ENCODE measurements at regions not wholly inside any gene's neighbourhood (a gene's known extent, or its start where the extent isn't known, plus 50 kb on each side); places are given as distances from the start of the nearest gene placed in this dataset.
A peak's percentile ranks its signal among the peaks of the same experiment; 100 is the strongest.
"Not testable (repeated sequence)": the region's sequence is repeated elsewhere in the genome, so short reads cannot be mapped to it uniquely, and the experiment has no call there.

DNA sequence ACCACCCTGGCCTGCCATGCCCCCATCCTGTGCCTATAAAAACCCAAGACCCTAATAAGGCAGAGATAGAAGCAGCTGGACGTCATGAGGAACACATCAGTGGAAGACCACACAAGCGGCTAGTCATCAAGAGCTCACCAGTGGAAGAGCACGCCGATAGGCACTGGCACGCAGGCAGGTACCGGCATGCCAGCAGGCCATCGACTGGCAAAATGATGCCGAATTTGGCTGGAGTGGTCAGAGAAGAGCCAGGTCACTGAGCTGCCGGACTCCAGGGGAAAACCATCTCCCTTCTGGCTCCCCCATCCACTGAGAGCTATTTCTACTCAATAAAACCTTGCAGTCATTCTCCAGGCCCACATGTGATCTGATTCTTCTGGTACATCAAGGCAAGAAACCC is 227.6 kb upstream of the EXOC2 start:
- DNase-seq, result no peak

DNA sequence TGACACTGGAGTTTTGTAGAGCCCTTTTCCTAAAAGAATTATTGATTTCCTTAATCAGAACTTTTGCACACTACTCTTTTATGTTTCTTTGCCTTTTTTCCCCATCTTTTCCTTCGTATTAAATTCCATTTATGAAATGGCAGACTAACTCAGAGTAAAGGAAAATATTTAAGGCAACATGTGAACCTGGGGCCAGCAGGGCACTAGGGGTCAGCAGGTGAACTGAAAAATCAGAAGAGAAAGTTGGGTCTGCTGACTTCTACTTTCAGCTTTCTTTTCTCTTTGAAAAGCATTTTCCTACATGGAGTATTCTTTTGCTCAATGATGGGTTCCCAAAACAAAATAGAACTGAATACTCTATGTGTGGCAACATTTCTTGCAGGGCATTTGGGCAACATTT is 226.6 kb upstream of the EXOC2 start:
- no peak for DNase-seq

DNA sequence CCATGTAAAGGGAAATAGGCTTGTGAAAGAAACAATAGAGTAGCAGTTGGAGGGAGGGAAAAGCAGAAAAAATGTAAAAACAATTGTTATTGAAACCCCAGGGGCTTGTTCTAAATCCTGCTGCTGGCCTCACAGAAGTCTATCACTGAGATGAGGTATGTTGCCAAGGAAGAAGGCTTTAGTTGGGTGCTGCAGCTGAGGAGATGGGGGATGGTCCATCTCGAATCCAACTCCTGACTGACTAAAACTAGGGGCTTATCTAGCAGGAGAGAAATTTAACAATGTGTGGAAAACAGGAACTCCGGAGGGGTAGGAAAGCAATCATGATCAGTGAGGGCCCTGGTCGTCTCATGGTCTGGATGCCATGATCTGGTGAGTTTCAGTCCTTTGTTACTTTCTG is 225.0 kb upstream of the EXOC2 start:
- DNase-seq, result no peak

DNA sequence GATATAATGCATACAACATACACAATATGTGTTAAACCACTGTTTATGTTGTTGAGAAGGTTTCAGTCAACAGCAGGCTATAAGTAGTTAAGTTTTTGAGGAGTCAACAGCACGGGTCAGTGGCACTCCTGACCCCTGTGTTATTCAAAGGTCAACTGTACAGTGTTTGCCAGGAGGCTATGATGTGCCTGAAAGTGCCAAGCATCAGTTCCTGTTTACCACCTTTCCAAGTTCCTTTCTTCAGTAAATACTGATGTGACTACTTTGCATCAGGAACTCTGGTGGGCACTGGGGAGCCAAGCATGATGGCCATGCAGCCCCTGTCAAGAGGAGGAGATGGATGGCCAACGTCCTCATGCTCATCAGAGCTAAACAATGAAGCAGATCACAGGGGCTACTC is 224.4 kb upstream of the EXOC2 start:
- no peak for DNase-seq

DNA sequence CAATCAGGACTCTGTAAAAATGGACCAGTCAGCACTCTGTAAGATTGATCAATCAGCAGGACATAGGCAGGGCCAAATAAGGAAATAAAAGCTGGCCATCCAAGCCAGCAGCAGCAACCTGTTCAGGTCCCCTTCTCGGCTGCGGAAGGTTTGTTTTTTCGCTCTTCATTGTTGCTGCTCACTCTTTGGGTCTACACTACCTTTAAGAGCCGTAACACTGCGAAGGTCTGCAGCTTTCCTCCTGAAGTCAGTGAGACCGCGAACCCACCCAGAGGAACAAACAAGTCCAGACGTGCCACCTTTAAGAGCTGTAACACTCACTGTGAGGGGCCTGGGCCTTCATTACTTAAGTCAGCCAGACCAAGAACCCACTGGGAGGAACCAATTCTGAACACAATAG is 223.2 kb upstream of the EXOC2 start:
- DNase-seq, result no peak

DNA sequence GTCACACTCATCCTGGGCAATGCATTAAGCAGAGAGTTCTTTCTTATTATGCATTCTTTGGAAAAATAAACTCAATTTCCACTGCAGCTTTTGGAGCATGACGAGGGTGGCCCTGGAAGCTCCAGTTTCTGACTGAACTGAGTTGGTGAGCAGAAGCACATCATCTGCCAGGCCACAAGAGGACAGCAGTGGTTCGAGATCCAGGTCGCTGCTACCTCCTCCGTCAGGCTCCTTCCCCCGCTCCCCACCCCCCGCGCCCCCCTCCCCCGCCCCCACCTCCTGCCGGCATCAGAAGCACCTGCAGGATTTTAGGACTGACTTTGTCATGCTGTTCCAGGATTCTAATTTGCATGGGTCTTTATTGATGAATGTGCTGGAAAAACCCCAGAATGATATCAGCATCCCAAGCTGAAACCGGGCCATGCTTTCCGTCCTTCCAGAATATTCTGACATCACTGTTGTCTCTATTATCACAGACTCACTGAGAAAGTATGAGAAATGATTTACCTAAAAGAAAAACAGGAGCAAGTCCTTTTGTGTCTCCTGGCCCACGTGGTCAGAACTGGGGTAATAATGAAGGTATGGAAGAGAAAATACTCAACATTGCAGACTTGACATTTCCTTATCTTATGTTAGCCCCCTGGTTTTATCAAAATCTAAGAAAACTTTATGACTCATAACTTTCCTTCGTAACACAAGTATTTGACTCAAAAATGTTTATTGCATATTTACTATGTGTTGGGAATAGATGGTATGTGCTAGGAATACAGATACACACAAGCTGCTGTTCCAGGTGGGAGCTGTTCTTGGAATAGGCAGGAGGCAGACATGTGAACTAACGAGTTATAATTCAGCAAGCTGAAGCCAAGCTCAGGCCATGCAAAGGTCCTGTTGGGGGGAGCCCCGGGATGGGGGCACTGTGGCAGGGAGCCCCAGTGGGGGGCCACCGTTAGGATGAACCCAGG is 220.2 kb upstream of the EXOC2 start:
- no peak for DNase-seq

GRCh38 chr6:907928-908327 is 215.0 kb upstream of the EXOC2 start:
- DNase-seq, result no peak

DNA sequence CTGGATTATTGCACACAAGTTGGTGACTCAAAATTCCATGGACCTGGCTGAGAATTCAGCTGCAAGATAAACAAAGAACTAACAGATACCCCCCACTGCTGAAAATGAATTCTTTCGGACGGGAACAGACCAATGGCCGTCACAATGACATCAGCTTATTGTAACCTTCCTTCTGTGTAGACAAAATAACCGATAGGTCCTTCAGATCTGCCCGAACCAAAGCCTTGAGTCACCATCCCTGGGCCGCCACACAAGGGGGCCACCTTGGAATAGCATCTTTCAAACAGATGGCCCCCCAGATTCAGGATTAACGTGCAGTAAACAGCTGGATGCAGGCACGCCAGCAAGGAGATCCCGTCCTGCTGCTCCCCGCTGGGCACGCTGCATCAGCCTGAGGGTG is 214.0 kb upstream of the EXOC2 start:
- no peak for DNase-seq

DNA sequence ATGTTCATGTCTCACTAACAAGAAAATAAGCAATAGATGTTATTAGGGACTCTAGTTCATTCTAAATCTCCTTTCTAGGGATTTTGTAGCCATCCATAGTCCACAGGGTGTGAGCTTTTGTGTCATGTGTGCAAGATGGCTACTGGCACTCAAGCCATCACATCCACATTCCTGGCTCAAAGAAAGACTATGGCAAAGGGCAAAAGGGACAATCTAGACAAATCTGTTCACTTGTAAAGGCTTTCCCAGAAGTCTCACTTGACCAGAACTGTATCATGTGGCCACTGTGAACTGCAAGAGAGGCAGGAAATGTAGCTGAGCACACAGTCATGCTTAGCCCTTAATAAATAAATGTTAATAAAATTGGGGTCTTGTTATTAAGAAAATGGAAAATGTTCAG is 212.6 kb upstream of the EXOC2 start:
- no peak for DNase-seq

GRCh38 chr6:904994-905393 is 212.1 kb upstream of the EXOC2 start:
- no peak for DNase-seq

GRCh38 chr6:903761-904160 is 210.8 kb upstream of the EXOC2 start:
- no peak for DNase-seq

DNA sequence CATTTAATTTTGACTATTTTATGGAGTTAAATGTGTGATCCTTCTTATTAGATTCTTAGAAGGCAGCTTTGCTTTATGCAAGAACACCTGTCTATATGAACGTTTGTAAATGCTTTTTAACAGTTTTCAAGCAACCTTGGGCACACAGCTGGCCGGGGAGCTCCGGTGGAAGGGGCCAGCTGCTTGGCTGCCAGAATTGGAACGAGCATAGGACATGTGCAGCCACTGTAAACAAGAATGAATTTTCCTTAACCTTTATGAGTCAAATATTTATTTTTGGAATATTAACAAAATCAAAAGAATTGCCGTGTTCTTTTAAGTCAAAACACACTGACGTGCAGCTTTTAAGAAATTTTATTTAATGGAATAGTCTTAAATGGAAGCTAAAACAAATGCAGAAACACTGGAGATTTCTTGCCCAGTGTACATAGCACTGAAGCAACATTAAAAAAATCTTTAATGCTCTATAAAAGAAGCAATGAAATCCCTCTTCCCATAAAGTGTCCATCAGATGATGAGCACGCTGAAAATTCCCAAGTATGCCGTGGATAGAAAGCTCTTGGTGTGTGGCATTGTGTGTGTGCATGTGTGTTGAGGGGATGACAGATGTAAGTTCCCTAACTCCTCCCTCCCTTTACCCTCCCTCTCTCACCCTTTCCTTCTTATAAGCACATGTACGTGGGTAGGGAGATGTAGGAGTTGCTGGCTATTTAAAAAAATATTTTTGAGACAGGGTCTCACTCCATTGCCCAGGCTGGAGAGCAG is 208.9 kb upstream of the EXOC2 start:
- DNase-seq, result no peak

DNA sequence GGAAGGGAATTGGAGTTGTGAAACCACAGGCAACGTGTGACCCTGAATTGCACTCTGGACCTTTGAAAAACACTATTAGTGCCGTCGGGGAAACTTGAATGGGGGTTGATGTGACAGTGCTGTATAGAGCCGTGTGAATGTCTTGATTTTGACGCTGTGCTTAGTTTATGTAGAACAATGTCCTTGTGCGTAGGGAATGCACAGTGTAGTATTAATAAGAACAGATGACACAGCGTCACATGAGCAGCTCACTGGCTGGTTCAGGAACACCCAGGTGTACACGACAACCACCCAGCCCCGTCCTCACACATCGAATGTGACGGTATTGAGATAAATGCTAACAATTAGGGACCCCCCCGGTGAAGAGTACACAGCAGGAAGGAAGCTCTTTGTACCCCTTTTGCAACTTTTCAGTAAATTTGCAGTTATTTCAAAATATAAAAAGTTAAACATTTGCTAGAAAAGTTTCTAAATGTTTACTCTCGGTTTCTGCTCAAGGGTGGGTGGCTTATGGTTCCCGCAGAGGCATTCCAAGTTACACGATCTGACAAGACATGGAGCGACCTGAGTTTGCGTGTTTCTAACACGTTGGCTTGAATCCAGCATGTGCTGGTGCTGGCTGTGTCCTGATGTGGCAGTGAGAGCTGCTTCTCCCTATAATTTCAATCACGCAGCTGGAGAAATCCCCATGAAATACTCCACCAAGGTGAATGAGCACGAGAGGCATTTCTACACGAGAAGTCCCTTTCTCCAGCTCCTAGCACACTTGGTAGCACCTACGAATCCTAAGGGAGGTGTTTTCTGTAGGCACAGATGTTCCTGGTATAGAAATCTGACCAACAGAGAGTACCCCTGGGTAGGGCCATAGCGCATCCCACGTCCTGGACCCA is 208.0 kb upstream of the EXOC2 start:
- no peak for DNase-seq

DNA sequence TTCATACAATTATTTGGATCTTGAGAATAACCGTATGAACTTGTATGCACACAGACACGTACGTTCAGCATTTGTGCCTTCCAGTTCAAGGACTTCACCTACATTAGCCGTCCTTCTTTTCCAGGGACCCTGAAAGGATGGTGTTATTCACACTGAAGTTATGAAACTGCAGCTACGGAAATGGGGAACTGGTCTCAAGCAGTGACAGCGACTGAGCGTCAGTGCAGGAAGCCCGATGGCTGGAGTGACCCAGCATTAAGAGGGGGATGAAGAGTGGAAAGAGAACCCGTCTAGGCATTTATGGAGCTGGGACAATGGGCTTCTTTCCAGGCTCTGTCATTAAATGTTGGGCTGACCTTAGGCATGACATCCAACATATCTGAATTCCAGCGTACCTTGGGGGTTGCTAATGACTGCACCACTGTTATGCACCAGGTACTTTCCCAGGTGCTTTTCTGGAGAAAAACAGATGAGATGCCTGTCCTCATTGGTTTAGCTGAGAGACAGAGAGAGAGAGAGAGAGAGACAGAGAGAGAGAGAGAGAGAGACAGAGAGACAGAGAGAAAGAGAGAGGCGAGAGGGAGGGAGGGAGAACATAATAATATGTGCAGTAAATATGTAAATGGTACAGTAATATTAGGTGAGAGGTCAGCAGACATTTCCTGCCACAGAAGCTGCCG is 204.7 kb upstream of the EXOC2 start:
- DNase-seq, result peak in 1 of 2 donors; percentile 4

DNA sequence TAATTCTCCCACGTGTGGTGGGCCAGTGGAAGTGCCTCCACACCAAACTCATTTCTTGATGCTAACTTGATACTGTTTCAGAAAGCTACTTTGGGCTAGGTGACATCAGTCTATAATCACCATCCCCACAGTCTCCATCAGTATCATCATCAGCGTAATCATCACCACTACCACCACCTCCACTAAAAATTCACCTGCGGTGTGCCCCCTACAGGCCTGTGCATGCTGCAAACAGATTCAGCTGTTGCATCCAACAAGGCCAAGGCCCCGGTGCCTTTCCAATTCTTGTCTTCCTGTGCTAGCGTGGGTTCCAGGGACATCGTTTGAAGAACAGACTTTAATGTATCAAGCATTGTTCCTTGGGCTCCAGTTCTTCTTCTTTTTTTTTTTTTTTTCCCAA is 201.3 kb upstream of the EXOC2 start:
- no peak for DNase-seq

GRCh38 chr6:890995-891394 is 198.1 kb upstream of the EXOC2 start:
- no peak for DNase-seq

- no peak for DNase-seq
Observed at GRCh38 chr6:890201-890600, 197.3 kb upstream of the EXOC2 start.

GRCh38 chr6:887583-888235 is 194.8 kb upstream of the EXOC2 start:
- no peak for DNase-seq

DNA sequence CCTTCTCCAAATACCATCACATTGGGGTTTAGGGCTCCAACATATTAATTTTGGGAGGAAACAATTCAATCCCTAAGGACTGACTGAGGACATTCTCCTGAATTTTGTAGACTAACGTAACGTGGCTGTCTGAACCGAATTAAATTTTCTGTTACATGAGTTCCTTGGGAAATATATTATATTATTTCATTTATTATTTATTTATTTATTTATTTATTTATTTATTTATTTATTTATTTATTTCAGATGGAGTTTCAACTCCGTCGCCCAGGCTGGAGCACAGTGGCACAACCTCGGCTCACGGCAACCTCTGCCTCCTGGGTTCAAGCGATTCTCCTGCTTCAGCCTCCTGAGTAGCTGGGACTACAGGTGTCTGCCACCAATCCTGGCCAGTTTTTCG is 193.2 kb upstream of the EXOC2 start:
- DNase-seq, result not testable (repeated sequence)

DNA sequence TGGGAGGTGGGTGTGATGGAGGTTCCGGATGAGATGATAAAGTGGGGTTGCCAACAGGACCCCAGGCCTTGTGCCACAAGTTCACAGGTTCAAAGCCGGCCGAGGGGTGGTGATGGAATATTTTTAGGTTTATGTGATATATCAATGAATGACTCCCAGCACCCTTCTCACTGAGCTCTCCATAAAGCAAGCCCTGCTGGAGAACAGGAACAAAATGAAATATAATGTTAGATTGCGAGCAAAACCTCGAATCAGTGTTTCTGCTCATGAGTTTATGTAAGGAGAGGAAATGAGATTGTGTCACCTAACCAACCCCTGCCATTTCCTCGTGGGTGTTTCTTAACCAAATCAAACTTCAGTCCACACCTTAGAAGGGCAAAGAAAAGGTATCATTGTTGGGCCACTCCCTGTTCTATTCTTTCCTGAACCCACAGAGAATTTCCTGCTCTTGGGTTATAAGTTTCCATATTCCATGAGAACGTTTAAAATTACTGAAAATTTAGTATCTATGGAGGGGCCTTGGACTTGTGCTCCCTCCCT is 192.2 kb upstream of the EXOC2 start:
- no peak for DNase-seq

GRCh38 chr6:884570-884969 is 191.6 kb upstream of the EXOC2 start:
- DNase-seq, result no peak

Measured in CD4-positive, alpha-beta T cell treated with Interleukin-1 beta for 1 hour (primary cell).